NCI-H2171 (cell line): ENCODE measurements at regions not wholly inside any gene's neighbourhood (a gene's known extent, or its start where the extent isn't known, plus 50 kb on each side); places are given as distances from the start of the nearest gene placed in this dataset.

Experiments
- DNase-seq: peaks from one replicate; lab custom pipeline; 2025; lab: John Stamatoyannopoulos, UW

GRCh38 chr4:64584125-64584524, 174.9 kb upstream of the TECRL start:
- DNase-seq, result no peak

GRCh38 chr4:64582492-64582891, 173.2 kb upstream of the TECRL start:
- no peak for DNase-seq

- no peak for DNase-seq
Observed at GRCh38 chr4:64581422-64581821, 172.2 kb upstream of the TECRL start.

GRCh38 chr4:64564126-64564525, 154.9 kb upstream of the TECRL start:
- no peak for DNase-seq

GRCh38 chr4:64559571-64559970, 150.3 kb upstream of the TECRL start:
- no peak for DNase-seq

GRCh38 chr4:64551125-64551524, 141.9 kb upstream of the TECRL start:
- DNase-seq, result no peak

- DNase-seq, result no peak
Observed at GRCh38 chr4:64545593-64545992, 136.3 kb upstream of the TECRL start.

GRCh38 chr4:64539234-64539849, 130.1 kb upstream of the TECRL start:
- peak; percentile 0 for DNase-seq

- no peak for DNase-seq
Observed at GRCh38 chr4:64538219-64538618, 129.0 kb upstream of the TECRL start.

- DNase-seq, result no peak
Observed at GRCh38 chr4:64533637-64534036, 124.4 kb upstream of the TECRL start.

GRCh38 chr4:64533159-64533558, 123.9 kb upstream of the TECRL start:
- DNase-seq, result no peak

GRCh38 chr4:64520421-64520820, 111.2 kb upstream of the TECRL start:
- DNase-seq, result no peak

GRCh38 chr4:64518600-64518999, 109.3 kb upstream of the TECRL start:
- DNase-seq, result no peak

GRCh38 chr4:64516176-64516575, 106.9 kb upstream of the TECRL start:
- DNase-seq, result no peak

GRCh38 chr4:64508089-64508488, 98.8 kb upstream of the TECRL start:
- no peak for DNase-seq

GRCh38 chr4:64503945-64504675, 94.9 kb upstream of the TECRL start:
- no peak for DNase-seq

GRCh38 chr4:64503416-64503815, 94.2 kb upstream of the TECRL start:
- no peak for DNase-seq

- DNase-seq, result no peak
Observed at GRCh38 chr4:64497491-64497890, 88.2 kb upstream of the TECRL start.

- DNase-seq, result no peak
Observed at GRCh38 chr4:64495946-64496345, 86.7 kb upstream of the TECRL start.

- DNase-seq, result no peak
Observed at GRCh38 chr4:64489628-64490027, 80.4 kb upstream of the TECRL start.

- DNase-seq, result no peak
Observed at GRCh38 chr4:64479338-64479737, 70.1 kb upstream of the TECRL start.

GRCh38 chr4:64477127-64477526, 67.9 kb upstream of the TECRL start:
- no peak for DNase-seq

GRCh38 chr4:64465263-64465662, 56.0 kb upstream of the TECRL start:
- DNase-seq, result no peak

- no peak for DNase-seq
Observed at GRCh38 chr4:64464581-64464980, 55.3 kb upstream of the TECRL start.
